Liver (tissue), 8 donors: ENCODE measurements at regions not wholly inside any gene's neighbourhood (a gene's known extent, or its start where the extent isn't known, plus 50 kb on each side); places are given as distances from the start of the nearest gene placed in this dataset.

Source experiments
- DNase-seq: peaks from one replicate; pipeline ENCODE4 v3.0.0-alpha.2; 2017; ENCODE audit warnings: low spot score
- H3K27ac ChIP-seq, 2 donors: one replicate each; pipeline ENCODE4 v1.7.0; 2013; ENCODE audit warnings: inconsistent platforms in 2 of 2, low read length in 2 of 2, control low read depth in 1 of 2, low read depth in 1 of 2, mild to moderate bottlenecking in 1 of 2
- H3K27me3 ChIP-seq, 4 donors: one replicate each; pipeline versions ENCODE4 v1.6.1 to v1.7.0; 2013; ENCODE audit warnings: low read length in 3 of 4, inconsistent platforms in 1 of 4, mild to moderate bottlenecking in 1 of 4, moderate library complexity in 1 of 4; ENCODE audit not compliant: control insufficient read depth in 4 of 4, insufficient read depth in 4 of 4
- H3K36me3 ChIP-seq, 4 donors: one replicate each; pipeline versions ENCODE4 v1.6.1 to v1.7.0; 2013; ENCODE audit warnings: low read length in 3 of 4, mild to moderate bottlenecking in 3 of 4, low read depth in 1 of 4, moderate library complexity in 1 of 4; ENCODE audit not compliant: control insufficient read depth in 4 of 4, insufficient read depth in 3 of 4
- H3K4me1 ChIP-seq, 4 donors: one replicate each; pipeline versions ENCODE4 v1.6.1 to v1.7.0; 2013; ENCODE audit warnings: low read length in 3 of 4, mild to moderate bottlenecking in 3 of 4, moderate library complexity in 1 of 4; ENCODE audit not compliant: control insufficient read depth in 4 of 4, insufficient read depth in 4 of 4
- H3K4me3 ChIP-seq, 3 donors: one replicate each; pipeline versions ENCODE4 v1.6.1 to v1.7.0; 2013; ENCODE audit warnings: low read length in 3 of 3, control low read depth in 1 of 3, low read depth in 1 of 3, mild to moderate bottlenecking in 1 of 3
- H3K9ac ChIP-seq, 2 donors: one replicate each; pipeline ENCODE4 v1.7.0; 2013; ENCODE audit warnings: low read length in 2 of 2, mild to moderate bottlenecking in 2 of 2, moderate library complexity in 2 of 2, control low read depth in 1 of 2, low read depth in 1 of 2
- H3K9me3 ChIP-seq, 4 donors: one replicate each; pipeline versions ENCODE4 v1.6.1 to v1.7.0; 2013; ENCODE audit warnings: low read length in 3 of 4; ENCODE audit not compliant: control insufficient read depth in 4 of 4
- EGR1 ChIP-seq, 2 donors: IDR thresholded peaks; 2 replicates each; pipeline ENCODE4 v1.6.1; 2016 to 2018; ENCODE audit warnings: antibody characterized with exemption in 2 of 2, low read depth in 2 of 2
- FOXA1 ChIP-seq: IDR thresholded peaks from 2 replicates; pipeline ENCODE4 v1.6.1; 2016; ENCODE audit warnings: antibody characterized with exemption
- FOXA2 ChIP-seq: IDR thresholded peaks from 2 replicates; pipeline ENCODE4 v1.6.1; 2016; ENCODE audit warnings: antibody characterized with exemption
- GABPA ChIP-seq, 2 donors: IDR thresholded peaks in 1 of 2; conservative IDR thresholded peaks in 1 of 2; 2 replicates each; pipeline ENCODE4 v1.6.1; 2016; ENCODE audit warnings: antibody characterized with exemption in 2 of 2, mild to moderate bottlenecking in 1 of 2, moderate library complexity in 1 of 2
- HNF4A ChIP-seq, 2 donors: conservative IDR thresholded peaks; 2 replicates each; pipeline ENCODE4 v1.6.1; 2016; ENCODE audit warnings: antibody characterized with exemption in 2 of 2, mild to moderate bottlenecking in 2 of 2
- HNF4G ChIP-seq: IDR thresholded peaks from 2 replicates; pipeline ENCODE4 v1.6.1; 2016; ENCODE audit warnings: antibody characterized with exemption
- JUND ChIP-seq, 2 donors: IDR thresholded peaks; 2 replicates each; pipeline ENCODE4 v1.6.1; 2016; ENCODE audit warnings: antibody characterized with exemption in 2 of 2
- NR2F2 ChIP-seq: IDR thresholded peaks from 2 replicates; pipeline ENCODE4 v1.6.1; 2016; ENCODE audit warnings: antibody characterized with exemption
- RAD21 ChIP-seq, 2 donors: IDR thresholded peaks; 2 replicates each; pipeline ENCODE4 v1.6.1; 2016; ENCODE audit warnings: antibody characterized with exemption in 2 of 2, mild to moderate bottlenecking in 2 of 2
- RXRA ChIP-seq, 2 donors: IDR thresholded peaks; 2 replicates each; pipeline ENCODE4 v1.6.1; 2017 to 2018; ENCODE audit warnings: antibody characterized with exemption in 2 of 2, mild to moderate bottlenecking in 1 of 2
- SP1 ChIP-seq: IDR thresholded peaks from 2 replicates; pipeline ENCODE4 v1.6.1; 2018; ENCODE audit warnings: antibody characterized with exemption, mild to moderate bottlenecking
- TAF1 ChIP-seq: conservative IDR thresholded peaks from 2 replicates; pipeline ENCODE4 v1.6.1; 2016; ENCODE audit warnings: antibody characterized with exemption, mild to moderate bottlenecking
- YY1 ChIP-seq: IDR thresholded peaks from 2 replicates; pipeline ENCODE4 v1.6.1; 2016; ENCODE audit warnings: antibody characterized with exemption, mild to moderate bottlenecking
- WGBS: extraction: QIAGEN DNeasy Blood & Tissue Kit; methylation state at CpG from one replicate; pipeline ENCODE4 v1.1.7; 2013; 5-methylcytosine and 5-hydroxymethylcytosine counted together
- TF ChIP-seq, protein P1 (sequence below): IDR thresholded peaks from 2 replicates; pipeline ENCODE4 v1.6.1; 2016; ENCODE audit warnings: antibody characterized with exemption, mild to moderate bottlenecking
- TF ChIP-seq, protein P2 (sequence below): IDR thresholded peaks from 2 replicates; pipeline ENCODE4 v1.6.1; 2016; ENCODE audit warnings: antibody characterized with exemption
- TF ChIP-seq, protein P3 (sequence below): IDR thresholded peaks from 2 replicates; pipeline ENCODE4 v1.6.1; 2016; ENCODE audit warnings: antibody characterized with exemption
- TF ChIP-seq, protein P4 (sequence below): IDR thresholded peaks from 2 replicates; pipeline ENCODE4 v1.6.1; 2016; ENCODE audit warnings: antibody characterized with exemption
- TF ChIP-seq, protein P5 (sequence below): fragments of 150-350 bp; IDR thresholded peaks from 2 replicates; pipeline ENCODE4 v1.5.1; 2017; ENCODE audit warnings: improper control_type of control experiment, low read depth, low read length; ENCODE audit not compliant: missing input control
- donor health status: healthy.
- donor health status: healthy.
- donor health status: healthy.
- donor health status: healthy.
- donor health status: healthy.

DNA sequence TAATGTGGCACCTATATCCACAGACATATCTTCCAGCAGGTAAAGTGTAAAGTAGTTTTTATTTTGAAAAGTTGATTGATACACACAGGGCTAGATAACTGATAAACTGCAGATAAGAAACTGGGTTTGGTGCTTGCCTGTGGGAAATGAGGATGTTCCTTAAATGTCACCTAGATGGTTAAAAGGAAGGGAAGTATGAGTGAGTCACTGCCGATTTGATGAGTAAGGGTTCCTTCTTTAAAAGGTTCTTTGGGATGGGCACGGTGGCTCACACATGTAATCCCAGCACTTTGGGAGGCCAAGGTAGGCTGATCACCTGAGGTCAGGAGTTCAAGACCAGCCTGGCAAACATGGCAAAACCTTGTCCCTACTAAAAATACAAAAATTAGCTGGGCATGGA is 73.8 kb upstream of the FRY start:
- Histone ChIP-seq H3K27ac (no peak overlapping the region), H3K27me3 (no peaks in the 10 kb centered on the region), H3K9ac (no peak overlapping the region), H3K9me3 (no peaks in the 10 kb centered on the region), H3K4me1 (no peaks in the 10 kb centered on the region), H3K4me3 (no peak overlapping the region), H3K36me3 (no peaks in the 10 kb centered on the region)
- WGBS: 89% methylated on average over 2 of the region's 2 CpGs
- DNase-seq: no peak
- TF ChIP-seq, protein P1, sequence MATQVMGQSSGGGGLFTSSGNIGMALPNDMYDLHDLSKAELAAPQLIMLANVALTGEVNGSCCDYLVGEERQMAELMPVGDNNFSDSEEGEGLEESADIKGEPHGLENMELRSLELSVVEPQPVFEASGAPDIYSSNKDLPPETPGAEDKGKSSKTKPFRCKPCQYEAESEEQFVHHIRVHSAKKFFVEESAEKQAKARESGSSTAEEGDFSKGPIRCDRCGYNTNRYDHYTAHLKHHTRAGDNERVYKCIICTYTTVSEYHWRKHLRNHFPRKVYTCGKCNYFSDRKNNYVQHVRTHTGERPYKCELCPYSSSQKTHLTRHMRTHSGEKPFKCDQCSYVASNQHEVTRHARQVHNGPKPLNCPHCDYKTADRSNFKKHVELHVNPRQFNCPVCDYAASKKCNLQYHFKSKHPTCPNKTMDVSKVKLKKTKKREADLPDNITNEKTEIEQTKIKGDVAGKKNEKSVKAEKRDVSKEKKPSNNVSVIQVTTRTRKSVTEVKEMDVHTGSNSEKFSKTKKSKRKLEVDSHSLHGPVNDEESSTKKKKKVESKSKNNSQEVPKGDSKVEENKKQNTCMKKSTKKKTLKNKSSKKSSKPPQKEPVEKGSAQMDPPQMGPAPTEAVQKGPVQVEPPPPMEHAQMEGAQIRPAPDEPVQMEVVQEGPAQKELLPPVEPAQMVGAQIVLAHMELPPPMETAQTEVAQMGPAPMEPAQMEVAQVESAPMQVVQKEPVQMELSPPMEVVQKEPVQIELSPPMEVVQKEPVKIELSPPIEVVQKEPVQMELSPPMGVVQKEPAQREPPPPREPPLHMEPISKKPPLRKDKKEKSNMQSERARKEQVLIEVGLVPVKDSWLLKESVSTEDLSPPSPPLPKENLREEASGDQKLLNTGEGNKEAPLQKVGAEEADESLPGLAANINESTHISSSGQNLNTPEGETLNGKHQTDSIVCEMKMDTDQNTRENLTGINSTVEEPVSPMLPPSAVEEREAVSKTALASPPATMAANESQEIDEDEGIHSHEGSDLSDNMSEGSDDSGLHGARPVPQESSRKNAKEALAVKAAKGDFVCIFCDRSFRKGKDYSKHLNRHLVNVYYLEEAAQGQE: no peak
- no peak for TF ChIP-seq GABPA (IDR thresholded peaks at IDR 0.05 in 1 of 2, conservative IDR thresholded peaks at IDR 0.05 in 1 of 2)
- no peak for TF ChIP-seq TAF1
- TF ChIP-seq YY1: no peak
- TF ChIP-seq, protein P2, sequence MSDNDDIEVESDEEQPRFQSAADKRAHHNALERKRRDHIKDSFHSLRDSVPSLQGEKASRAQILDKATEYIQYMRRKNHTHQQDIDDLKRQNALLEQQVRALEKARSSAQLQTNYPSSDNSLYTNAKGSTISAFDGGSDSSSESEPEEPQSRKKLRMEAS: no peak

DNA sequence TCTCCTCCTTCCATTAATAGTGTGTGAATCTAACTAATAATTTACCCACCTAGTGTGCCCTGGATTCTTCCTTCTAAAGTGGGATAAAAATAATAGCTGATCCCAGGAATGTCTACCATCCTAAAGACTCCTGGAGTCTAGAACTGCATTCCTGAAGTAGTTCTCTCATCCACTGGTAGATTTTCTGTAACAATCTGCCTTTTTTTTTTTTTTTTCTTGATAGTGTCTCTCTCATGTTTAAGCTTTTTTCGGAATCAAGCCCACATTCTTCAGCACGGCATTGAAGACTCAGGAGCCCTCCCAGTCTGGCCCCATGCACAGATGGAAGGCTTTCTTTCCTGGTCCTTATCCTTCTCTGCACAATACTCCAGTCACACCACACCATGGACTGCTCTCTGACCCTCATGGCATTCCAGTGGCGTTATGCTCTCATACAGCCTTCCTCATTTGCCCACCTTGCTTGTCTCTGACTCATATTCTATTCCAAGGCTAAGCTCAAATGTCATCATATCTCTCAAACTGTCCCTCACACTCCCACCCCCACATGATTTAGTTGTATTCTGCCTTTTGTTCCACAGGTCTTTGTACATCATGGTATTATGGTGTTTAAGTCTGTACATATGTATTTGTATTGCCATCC is 68.7 kb upstream of the FRY start:
- no peak for DNase-seq
- H3K9me3 ChIP-seq: no peaks in the 10 kb centered on the region
- H3K9ac ChIP-seq: no peak overlapping the region
- no peaks in the 10 kb centered on the region for H3K27me3 ChIP-seq
- H3K4me3 ChIP-seq: no peak overlapping the region
- 89% methylated on average over 3 of the region's 3 CpGs for WGBS
- H3K36me3 ChIP-seq: no peaks in the 10 kb centered on the region
- no peak overlapping the region for H3K27ac ChIP-seq
- H3K4me1 ChIP-seq: peaks cover 1 to 13% (median 9%) of the 10 kb centered on the region in 4 donors
- TF ChIP-seq FOXA1 (no peak), RXRA (IDR thresholded peaks at IDR 0.05) (no peak), EGR1 (IDR thresholded peaks at IDR 0.05; ENCODE audit: low read depth in 2 of 2) (no peak), NR2F2 (no peak), HNF4G (no peak), YY1 (no peak), JUND (IDR thresholded peaks at IDR 0.05) (no peak), HNF4A (conservative IDR thresholded peaks at IDR 0.05) (no peak), FOXA2 (no peak), RAD21 (IDR thresholded peaks at IDR 0.05) (no peak), SP1 (no peak), TAF1 (no peak), GABPA (IDR thresholded peaks at IDR 0.05 in 1 of 2, conservative IDR thresholded peaks at IDR 0.05 in 1 of 2) (no peak)
- TF ChIP-seq, protein P1: no peak
- TF ChIP-seq, protein P2: no peak
- TF ChIP-seq, protein P3, sequence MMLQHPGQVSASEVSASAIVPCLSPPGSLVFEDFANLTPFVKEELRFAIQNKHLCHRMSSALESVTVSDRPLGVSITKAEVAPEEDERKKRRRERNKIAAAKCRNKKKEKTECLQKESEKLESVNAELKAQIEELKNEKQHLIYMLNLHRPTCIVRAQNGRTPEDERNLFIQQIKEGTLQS: no peak
- TF ChIP-seq, protein P4, sequence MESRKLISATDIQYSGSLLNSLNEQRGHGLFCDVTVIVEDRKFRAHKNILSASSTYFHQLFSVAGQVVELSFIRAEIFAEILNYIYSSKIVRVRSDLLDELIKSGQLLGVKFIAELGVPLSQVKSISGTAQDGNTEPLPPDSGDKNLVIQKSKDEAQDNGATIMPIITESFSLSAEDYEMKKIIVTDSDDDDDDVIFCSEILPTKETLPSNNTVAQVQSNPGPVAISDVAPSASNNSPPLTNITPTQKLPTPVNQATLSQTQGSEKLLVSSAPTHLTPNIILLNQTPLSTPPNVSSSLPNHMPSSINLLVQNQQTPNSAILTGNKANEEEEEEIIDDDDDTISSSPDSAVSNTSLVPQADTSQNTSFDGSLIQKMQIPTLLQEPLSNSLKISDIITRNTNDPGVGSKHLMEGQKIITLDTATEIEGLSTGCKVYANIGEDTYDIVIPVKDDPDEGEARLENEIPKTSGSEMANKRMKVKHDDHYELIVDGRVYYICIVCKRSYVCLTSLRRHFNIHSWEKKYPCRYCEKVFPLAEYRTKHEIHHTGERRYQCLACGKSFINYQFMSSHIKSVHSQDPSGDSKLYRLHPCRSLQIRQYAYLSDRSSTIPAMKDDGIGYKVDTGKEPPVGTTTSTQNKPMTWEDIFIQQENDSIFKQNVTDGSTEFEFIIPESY: no peak
- TF ChIP-seq, protein P5, sequence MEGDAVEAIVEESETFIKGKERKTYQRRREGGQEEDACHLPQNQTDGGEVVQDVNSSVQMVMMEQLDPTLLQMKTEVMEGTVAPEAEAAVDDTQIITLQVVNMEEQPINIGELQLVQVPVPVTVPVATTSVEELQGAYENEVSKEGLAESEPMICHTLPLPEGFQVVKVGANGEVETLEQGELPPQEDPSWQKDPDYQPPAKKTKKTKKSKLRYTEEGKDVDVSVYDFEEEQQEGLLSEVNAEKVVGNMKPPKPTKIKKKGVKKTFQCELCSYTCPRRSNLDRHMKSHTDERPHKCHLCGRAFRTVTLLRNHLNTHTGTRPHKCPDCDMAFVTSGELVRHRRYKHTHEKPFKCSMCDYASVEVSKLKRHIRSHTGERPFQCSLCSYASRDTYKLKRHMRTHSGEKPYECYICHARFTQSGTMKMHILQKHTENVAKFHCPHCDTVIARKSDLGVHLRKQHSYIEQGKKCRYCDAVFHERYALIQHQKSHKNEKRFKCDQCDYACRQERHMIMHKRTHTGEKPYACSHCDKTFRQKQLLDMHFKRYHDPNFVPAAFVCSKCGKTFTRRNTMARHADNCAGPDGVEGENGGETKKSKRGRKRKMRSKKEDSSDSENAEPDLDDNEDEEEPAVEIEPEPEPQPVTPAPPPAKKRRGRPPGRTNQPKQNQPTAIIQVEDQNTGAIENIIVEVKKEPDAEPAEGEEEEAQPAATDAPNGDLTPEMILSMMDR: no peak
